OCI-M1 (cell line): ENCODE measurements at regions not wholly inside any gene's neighbourhood (a gene's known extent, or its start where the extent isn't known, plus 50 kb on each side); places are given as distances from the start of the nearest gene placed in this dataset.
A peak's percentile ranks its signal among the peaks of the same experiment; 100 is the strongest.
"Not testable (repeated sequence)": the region's sequence is repeated elsewhere in the genome, so short reads cannot be mapped to it uniquely, and the experiment has no call there.

ENCODE experiments used
- DNase-seq: peaks from one replicate; lab custom pipeline; 2025; lab: John Stamatoyannopoulos, UW

DNA sequence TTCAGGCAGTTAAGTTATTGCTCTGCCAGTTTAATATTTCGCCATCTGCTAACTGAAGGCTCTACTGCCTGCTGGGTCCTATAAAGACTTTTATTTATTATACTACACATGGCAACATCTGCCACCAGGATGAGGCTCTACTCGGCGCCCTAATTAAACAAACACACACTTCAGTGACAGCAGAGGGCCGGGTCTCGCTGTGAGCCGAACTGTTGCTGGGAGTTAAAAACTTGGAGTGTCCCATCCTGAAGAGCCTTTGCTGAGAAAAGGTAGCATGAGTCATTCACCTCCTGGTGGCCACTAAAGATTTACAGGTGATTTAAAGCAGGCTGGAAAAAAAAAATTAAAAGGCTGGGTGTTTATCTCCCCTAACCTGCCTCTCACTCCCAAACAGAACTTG, 183.7 kb downstream of the NPIPA8 start:
- DNase-seq = not testable (repeated sequence)

GRCh38 chr16:18148132-18148531, 188.4 kb downstream of the NPIPA8 start:
- not testable (repeated sequence) for DNase-seq

DNA sequence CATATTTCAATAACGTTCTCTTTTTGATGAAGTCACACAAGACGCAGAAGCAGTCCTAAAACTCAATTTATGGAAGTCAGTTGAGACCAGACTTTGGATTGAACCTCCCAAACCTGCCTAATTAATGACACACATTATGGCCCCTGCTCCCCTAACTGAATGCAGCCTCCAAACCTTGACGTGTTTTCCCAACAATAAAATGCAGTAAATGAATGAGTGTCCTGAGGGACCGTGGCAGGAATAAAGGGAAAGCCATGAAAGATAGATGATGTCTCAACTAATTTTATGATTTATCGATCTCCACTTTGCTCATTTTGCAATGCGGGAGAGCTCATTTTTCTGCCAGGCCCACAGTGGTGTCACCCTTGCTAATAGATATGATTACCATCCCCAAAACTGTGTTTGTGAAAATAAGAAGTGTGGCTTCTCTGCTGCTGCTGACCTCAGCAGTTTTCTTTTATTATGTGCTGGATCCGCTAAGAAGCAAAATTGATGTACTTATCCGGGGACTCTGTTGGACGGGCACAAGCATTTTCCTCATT, 189.9 kb downstream of the NPIPA8 start:
- DNase-seq = not testable (repeated sequence)

- not testable (repeated sequence) for DNase-seq
Measured at GRCh38 chr16:18142066-18142465, 194.5 kb downstream of the NPIPA8 start.

DNA sequence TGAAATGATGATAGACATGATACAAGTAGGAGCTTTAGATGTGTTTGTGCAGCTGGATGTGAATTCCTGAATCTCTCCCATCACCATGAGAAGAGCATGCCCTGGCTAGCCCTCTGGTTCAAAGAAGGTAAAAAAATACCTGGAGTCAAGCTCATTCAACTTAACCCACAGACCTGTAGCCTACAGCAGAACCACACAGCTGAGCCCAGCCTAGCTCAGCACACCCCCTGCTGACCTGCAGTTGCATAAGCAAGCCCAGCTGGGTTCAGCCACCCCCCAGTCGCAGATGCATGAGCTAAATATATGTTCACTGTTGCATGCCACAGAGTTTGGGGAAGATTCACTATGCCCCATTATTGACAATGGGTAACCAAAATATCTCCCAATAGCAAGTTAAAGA, 200.2 kb downstream of the NPIPA8 start:
- DNase-seq = not testable (repeated sequence)

GRCh38 chr16:18135024-18135423, 201.5 kb downstream of the NPIPA8 start:
- DNase-seq = not testable (repeated sequence)

GRCh38 chr16:18131587-18131986, 204.9 kb downstream of the NPIPA8 start:
- DNase-seq = not testable (repeated sequence)

GRCh38 chr16:18130478-18131120, 205.9 kb downstream of the NPIPA8 start:
- not testable (repeated sequence) for DNase-seq

DNA sequence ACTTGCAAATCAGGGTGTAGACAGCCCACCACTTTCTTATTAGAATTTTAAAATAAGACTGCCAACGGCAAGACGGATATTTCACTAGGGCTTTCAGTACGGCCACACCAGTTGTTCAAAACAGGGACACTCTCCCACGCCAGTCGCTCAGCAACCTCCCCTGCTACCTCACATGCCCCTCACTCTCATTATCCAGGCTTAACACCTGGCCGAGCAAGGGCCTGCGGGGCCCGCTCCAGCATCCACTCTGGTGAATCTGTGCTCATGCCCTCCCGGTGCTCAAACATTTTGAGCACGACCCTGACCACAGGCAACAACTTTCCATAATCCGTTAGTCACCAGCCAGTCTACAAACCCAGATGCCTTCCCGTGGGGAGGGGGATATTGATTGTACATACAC, 209.5 kb downstream of the NPIPA8 start:
- DNase-seq = not testable (repeated sequence)

GRCh38 chr16:18119092-18119491, 217.4 kb downstream of the NPIPA8 start:
- DNase-seq = not testable (repeated sequence)

DNA sequence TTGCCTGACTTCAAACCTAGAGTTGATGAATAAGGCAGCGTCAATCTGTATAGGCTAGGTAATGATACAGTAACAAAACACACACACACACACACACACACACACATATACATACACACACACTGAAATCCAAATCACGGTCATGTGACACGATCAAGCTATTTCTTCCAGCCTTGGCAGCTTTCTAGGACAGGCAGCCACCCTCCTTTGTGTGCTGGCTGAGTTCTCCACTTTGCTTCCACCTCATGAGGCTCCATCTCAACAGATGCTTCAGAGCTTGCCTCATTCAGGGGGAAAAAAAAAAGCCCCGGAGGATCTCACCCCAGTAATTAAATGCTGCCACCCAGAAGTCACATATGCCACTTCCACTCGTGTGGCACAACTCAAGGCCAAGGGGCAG, 217.9 kb downstream of the NPIPA8 start:
- DNase-seq = not testable (repeated sequence)

DNA sequence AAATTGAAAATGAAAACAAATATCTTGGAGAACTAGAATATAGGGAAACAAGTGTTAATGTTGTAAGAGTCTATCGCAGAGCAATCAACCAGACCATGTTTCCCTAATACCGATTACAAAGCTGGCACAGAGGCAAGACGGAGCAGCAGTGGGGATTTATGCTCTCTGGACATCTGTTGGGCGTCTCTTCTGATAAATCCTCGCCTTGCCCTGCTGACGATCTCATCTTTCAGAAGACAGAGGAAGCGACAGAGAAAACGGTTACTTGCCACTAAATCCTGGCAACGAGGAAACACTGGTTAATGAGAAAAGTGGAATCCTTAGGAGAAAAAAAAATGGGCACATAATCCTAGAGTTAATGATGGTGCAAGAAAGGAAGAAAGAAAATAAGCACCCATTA, 218.5 kb downstream of the NPIPA8 start:
- peak; percentile 2 for DNase-seq

GRCh38 chr16:18104412-18104811, 232.1 kb downstream of the NPIPA8 start:
- DNase-seq = not testable (repeated sequence)

GRCh38 chr16:18101077-18101476, 235.5 kb downstream of the NPIPA8 start:
- not testable (repeated sequence) for DNase-seq

DNA sequence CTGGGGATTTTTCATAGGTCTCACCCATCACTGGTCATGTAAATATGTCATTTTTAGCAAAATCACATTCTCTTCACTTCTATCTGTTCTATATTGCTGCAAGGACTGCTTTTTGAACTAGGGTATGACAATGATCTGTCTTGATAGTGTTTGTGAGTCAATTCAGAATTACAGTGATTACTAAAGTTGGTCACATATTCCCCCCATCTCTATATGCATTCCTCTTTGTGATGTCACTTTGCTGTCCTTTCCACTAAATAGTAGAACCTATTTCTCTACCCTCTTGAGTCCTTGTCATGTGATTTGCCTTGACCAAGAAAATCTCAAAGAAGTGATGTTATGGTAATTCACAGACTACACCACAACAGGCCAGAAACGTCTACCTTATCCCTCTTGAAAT, 243.9 kb downstream of the NPIPA8 start:
- not testable (repeated sequence) for DNase-seq

DNA sequence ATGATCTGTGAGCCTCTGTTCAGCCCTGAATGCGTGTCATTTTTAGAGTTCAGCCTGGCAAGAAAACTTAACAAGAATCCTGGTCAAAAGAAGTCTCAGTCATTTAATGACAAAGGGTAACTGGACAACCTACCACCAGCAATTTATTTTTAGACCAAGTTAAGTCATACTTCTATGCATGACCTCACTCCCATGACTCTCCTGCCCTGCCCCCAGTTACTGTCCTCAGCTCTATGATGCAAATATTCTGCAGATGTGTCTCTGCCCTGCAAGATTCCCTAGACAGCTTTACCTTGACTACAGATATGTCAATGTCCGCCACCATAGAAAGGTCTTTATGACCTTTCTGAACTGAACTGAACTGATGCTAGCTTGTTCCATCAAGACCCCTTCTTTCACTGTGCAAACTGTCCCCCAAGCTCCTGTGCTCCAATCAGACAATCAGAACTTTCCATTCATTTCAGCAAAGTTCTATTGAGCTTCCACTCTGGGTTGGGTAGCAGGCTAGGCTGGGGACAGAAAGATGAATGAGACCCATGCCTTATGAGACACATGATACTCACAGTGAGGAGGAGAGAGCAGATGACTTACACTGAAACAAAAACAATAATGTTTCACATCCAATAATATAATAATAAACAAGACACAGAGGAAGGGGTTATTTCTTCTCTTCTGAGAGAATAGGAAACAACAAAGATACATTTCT, 255.7 kb downstream of the NPIPA8 start:
- DNase-seq = not testable (repeated sequence)

DNA sequence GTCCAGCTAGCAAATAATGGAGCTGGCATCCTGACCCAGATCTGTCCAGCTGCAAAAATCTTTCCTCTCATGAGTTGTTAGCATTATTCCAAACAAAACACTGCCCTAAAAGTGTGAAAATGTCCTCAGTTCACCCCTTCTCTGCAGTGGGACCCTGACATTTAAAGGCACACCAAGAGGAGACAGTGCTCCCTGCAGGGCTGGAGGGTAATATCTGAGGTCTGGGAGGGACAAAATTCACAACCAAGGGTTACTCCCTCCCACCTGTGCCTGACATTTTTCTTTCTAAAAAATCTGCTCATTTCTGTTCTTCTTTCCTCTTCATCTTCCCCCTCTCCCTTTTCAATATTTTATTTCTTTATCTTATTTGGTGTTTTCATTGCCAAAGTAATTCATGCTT, 258.6 kb downstream of the NPIPA8 start:
- DNase-seq = not testable (repeated sequence)

- no peak for DNase-seq
Measured at GRCh38 chr16:18072161-18072560, 264.4 kb downstream of the NPIPA8 start.

DNA sequence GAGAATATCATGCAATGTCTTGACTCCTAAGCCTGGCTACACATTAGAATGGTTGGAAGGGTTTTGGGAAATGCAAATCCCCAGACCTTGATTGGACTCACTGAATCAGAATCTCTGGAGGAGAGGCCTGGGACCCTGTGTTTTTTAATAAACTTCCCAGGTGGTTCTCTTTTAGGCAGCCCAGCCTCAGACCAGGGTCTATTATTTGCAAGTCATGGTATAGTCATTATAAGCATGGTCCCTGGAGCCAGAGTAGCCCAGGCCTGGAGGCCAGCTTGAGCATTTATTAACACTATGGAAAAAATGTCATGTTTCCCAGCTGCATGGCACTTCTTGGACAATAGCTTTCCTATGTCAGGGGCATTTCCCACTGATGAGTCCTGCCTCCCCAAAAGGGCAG, 266.9 kb downstream of the NPIPA8 start:
- DNase-seq = no peak

DNA sequence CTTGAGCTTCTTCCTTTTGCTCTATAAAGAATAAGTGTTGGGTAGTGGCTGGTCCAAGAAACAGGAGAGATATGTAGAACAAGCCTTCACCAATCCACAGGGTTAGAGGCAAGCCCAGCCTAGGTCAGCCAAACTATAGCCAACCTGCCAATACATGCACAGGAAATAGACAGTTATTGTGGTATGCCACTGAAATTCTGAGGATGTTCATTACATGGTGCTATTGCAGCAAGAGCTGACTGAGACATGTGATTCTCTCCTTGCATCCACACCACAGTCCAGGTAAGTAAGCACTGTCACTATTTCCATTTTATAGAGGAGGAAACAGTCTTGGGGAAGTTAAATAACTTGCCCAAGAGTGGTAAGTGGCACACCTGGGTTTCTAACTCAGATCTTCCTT, 268.1 kb downstream of the NPIPA8 start:
- DNase-seq = no peak

- no peak for DNase-seq
Measured at GRCh38 chr16:18062713-18063112, 273.8 kb downstream of the NPIPA8 start.

- DNase-seq = no peak
Measured at GRCh38 chr16:18060351-18060750, 276.2 kb downstream of the NPIPA8 start.

GRCh38 chr16:18059577-18059976, 277.0 kb downstream of the NPIPA8 start:
- DNase-seq = no peak
